ENCODE measurements at regions not wholly inside any gene's neighbourhood (a gene's known extent, or its start where the extent isn't known, plus 50 kb on each side); places are given as distances from the start of the nearest gene placed in this dataset.

DNA sequence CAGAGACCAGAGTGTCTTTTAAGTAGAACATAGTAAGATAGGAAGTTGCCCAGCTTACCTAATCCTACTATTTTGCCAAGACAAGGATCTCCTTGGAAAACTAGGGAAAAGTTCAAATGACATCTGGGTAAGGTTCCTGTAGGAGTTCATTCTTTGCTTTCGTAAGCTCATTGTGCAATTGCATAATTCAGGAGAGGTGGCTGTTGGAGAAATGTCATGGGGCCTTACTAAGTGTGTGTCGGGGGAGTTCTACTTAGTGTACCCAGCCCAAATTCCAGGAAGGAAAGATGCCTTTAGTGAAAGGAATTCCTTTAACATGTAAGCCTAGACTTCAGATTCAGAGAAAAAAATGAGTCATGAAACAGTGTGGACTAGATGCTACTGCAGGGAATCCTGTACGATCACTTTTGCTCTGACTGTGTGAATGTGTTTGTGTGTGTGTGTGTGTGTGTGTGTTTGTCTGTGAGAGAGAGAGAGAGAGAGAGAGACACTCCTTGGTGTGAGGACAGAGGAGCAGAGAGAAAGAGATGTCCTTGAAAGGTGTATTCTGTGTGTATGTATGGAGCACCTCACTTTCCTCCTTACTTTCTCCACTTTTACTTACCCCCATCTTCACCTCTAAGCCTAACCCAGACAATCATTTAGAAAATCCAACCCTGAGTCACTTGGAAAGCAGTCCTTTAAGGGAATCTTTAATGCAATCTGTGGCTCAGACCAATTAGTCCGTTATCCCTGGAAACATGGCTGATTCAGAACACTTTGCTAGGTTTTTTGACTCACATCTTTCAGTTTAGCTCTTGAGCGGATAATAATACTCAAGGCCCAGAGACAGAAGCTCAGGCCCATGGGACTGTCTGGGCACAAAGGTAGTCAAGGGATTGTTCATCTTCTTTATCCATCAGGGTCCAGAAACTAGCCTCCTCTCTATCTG is 114.5 kb upstream of the ACSL4 start:
- no peak for ATAC-seq
- Histone ChIP-seq H3K36me3 (ENCODE audit: control insufficient read depth, insufficient read depth, low read length) (no peaks in the 10 kb centered on the region), H3K9me3 (ENCODE audit: control insufficient read depth, insufficient read depth, low read length) (no peaks in the 10 kb centered on the region), H3K4me1 (ENCODE audit: control insufficient read depth, insufficient read depth, low read length) (no peaks in the 10 kb centered on the region), H3K27me3 (ENCODE audit: control insufficient read depth, insufficient read depth, low read length) (no peaks in the 10 kb centered on the region), H3K4me3 (ENCODE audit: low read length) (no peak overlapping the region), H3K27ac (ENCODE audit: low read length) (no peak overlapping the region)
- H3K4me3 Mint-ChIP-seq, result no peak overlapping the region
- no peak overlapping the region for H3K27ac Mint-ChIP-seq
- no peak for DNase-seq
- 71% methylated on average over 5 of the region's 5 CpGs for WGBS (ENCODE audit: insufficient coverage)
- no peaks in the 10 kb centered on the region for H3K4me1 Mint-ChIP-seq
- no peaks in the 10 kb centered on the region for H3K9me3 Mint-ChIP-seq
- TF ChIP-seq, protein P1, sequence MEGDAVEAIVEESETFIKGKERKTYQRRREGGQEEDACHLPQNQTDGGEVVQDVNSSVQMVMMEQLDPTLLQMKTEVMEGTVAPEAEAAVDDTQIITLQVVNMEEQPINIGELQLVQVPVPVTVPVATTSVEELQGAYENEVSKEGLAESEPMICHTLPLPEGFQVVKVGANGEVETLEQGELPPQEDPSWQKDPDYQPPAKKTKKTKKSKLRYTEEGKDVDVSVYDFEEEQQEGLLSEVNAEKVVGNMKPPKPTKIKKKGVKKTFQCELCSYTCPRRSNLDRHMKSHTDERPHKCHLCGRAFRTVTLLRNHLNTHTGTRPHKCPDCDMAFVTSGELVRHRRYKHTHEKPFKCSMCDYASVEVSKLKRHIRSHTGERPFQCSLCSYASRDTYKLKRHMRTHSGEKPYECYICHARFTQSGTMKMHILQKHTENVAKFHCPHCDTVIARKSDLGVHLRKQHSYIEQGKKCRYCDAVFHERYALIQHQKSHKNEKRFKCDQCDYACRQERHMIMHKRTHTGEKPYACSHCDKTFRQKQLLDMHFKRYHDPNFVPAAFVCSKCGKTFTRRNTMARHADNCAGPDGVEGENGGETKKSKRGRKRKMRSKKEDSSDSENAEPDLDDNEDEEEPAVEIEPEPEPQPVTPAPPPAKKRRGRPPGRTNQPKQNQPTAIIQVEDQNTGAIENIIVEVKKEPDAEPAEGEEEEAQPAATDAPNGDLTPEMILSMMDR (IDR thresholded peaks at IDR 0.05), result no peak
- intact Hi-C loops (cut with micrococcal nuclease), result no loop called here
- H3K36me3 Mint-ChIP-seq, result no peaks in the 10 kb centered on the region
- peaks cover 0 to 10% of the 10 kb centered on the region in 2 donors for H3K27me3 Mint-ChIP-seq (ENCODE audit: low read depth in 2 of 2)

DNA sequence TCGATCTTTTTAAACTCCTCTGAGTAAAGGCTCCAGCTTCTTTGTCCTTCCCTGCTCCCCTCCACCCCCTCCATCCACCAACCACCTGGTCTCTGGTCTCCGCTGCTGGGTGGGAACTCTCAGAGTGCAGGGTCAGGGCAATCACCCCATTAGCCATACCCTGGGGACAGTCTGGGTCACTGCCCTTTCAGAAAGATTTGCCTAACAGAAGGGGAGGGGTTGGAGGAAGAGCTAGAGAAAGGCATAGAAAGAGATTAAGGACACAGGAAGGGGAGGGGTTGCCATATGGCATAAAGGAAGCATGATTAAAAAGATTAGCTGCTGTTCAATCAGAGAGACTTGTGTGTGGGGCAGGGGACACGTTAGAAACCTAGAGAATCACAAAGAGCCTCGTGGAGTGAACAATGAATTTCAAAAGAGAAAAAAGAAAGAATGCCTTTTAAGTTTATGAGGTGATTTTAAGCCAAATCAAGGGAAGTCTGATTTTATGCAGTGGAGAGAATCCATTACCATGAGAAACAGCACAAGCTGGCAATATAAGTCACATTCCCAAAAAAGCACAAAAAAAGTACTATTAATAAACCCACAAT is 115.5 kb upstream of the ACSL4 start:
- DNase-seq, result no peak
- no peaks in the 10 kb centered on the region for H3K9me3 Mint-ChIP-seq
- Histone ChIP-seq H3K27ac (ENCODE audit: low read length) (no peak overlapping the region), H3K4me3 (ENCODE audit: low read length) (no peak overlapping the region), H3K36me3 (ENCODE audit: control insufficient read depth, insufficient read depth, low read length) (no peaks in the 10 kb centered on the region), H3K27me3 (ENCODE audit: control insufficient read depth, insufficient read depth, low read length) (no peaks in the 10 kb centered on the region), H3K4me1 (ENCODE audit: control insufficient read depth, insufficient read depth, low read length) (no peaks in the 10 kb centered on the region), H3K9me3 (ENCODE audit: control insufficient read depth, insufficient read depth, low read length) (no peaks in the 10 kb centered on the region)
- WGBS (ENCODE audit: insufficient coverage), result 7% methylated on average over 3 of the region's 4 CpGs
- no peak overlapping the region for H3K4me3 Mint-ChIP-seq
- no peak overlapping the region for H3K27ac Mint-ChIP-seq
- intact Hi-C loops (cut with micrococcal nuclease), result no loop called here
- TF ChIP-seq, protein P1 (IDR thresholded peaks at IDR 0.05), result no peak
- no peaks in the 10 kb centered on the region for H3K4me1 Mint-ChIP-seq
- ATAC-seq, result no peak
- H3K36me3 Mint-ChIP-seq, result no peaks in the 10 kb centered on the region
- peaks cover 0 to 11% of the 10 kb centered on the region in 2 donors for H3K27me3 Mint-ChIP-seq (ENCODE audit: low read depth in 2 of 2)

DNA sequence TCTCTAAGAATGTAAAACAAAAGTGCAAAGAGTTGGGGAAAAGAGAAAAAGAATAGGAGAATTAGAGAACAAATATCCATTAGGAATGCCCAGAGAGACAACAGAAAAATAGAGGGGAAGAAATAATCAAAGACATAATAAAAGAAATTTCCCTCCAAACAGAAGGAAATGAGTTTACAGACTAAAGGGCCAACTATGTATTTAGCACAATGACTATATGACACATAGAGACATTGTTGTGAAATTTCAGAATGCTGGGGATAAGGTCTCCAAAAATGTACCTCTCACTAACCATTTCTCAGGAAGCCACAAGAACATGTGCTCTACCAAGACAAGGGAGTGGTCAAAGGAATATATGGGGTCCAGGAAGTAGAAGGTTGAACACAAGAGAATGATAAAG is 121.0 kb upstream of the ACSL4 start:
- Histone ChIP-seq H3K27me3 (ENCODE audit: control insufficient read depth, insufficient read depth, low read length) (no peaks in the 10 kb centered on the region), H3K4me1 (ENCODE audit: control insufficient read depth, insufficient read depth, low read length) (no peaks in the 10 kb centered on the region), H3K4me3 (ENCODE audit: low read length) (no peak overlapping the region), H3K27ac (ENCODE audit: low read length) (no peak overlapping the region), H3K36me3 (ENCODE audit: control insufficient read depth, insufficient read depth, low read length) (no peaks in the 10 kb centered on the region), H3K9me3 (ENCODE audit: control insufficient read depth, insufficient read depth, low read length) (no peaks in the 10 kb centered on the region)
- Mint-ChIP-seq H3K36me3 (no peaks in the 10 kb centered on the region), H3K9me3 (no peaks in the 10 kb centered on the region), H3K27ac (no peak overlapping the region), H3K4me3 (no peak overlapping the region), H3K4me1 (no peaks in the 10 kb centered on the region), H3K27me3 (ENCODE audit: low read depth in 2 of 2) (peaks cover 2 to 32% of the 10 kb centered on the region in 2 donors)
- TF ChIP-seq, protein P1 (IDR thresholded peaks at IDR 0.05), result no peak
- DNase-seq (no peak), ATAC-seq (no peak)
- intact Hi-C loops (cut with micrococcal nuclease), result no loop called here
